ENCODE measurements at regions not wholly inside any gene's neighbourhood (a gene's known extent, or its start where the extent isn't known, plus 50 kb on each side); places are given as distances from the start of the nearest gene placed in this dataset.

DNA sequence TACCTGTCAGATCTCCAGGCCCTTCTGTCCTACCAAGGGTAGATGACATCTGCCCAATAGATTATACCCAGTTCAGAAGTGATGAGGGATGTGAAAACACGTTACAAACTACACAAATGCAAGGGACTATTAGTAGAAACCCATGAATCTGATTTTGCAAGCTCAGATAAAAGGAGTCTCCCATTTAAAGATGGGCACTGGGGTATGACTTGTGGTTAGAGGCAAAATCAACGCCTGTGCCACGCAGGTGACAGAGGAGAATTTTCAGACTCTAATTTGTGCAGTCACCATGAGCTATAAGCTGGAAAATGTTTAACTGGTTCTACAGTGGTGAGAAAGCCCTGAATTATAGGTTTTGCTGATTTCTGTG is 184.4 kb upstream of the LPP start:
- TF ChIP-seq, protein P1, sequence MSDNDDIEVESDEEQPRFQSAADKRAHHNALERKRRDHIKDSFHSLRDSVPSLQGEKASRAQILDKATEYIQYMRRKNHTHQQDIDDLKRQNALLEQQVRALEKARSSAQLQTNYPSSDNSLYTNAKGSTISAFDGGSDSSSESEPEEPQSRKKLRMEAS (IDR thresholded peaks at IDR 0.05; ENCODE audit: low read depth, low read length): no peak
- DNase-seq (ENCODE audit: low read depth): no peak
- no peak overlapping the region for H3K4me3 ChIP-seq (ENCODE audit: low read depth, low read length)

GRCh38 chr3:187970106-187970505 is 183.9 kb upstream of the LPP start:
- no peak overlapping the region for H3K4me3 ChIP-seq (ENCODE audit: low read depth, low read length)
- DNase-seq (ENCODE audit: low read depth): no peak
- TF ChIP-seq, protein P1 (IDR thresholded peaks at IDR 0.05; ENCODE audit: low read depth, low read length): no peak
- TF ChIP-seq CTCF (IDR thresholded peaks at IDR 0.05; ENCODE audit: low read depth, low read length): no peak
- no peak for TF ChIP-seq MYC (IDR thresholded peaks at IDR 0.05; ENCODE audit: low read depth, low read length)
- TF ChIP-seq POLR2A (IDR thresholded peaks at IDR 0.05; ENCODE audit: extremely low read depth, insufficient read length): no peak

DNA sequence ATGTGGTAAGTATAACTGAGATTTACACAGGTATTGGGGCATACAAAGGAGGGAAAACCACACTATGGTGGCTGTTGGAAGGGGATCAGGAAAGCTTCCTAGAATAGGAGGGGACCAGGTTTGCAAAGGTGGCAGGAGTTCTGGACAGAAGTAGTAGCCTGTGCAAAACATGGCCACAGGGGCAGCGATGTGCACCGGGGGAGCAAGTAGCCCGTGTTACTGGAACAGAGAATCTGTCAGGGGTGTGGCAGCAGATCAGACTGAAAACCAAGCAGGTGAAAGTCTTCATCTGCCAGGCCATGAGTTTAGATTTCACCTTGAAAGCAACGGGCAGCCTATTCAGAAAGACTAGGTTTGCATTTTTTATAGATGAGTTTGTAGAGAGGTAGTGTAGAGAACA is 182.3 kb upstream of the LPP start:
- TF ChIP-seq, protein P1 (IDR thresholded peaks at IDR 0.05; ENCODE audit: low read depth, low read length): no peak
- no peak for TF ChIP-seq CTCF (IDR thresholded peaks at IDR 0.05; ENCODE audit: low read depth, low read length)
- TF ChIP-seq POLR2A (IDR thresholded peaks at IDR 0.05; ENCODE audit: extremely low read depth, insufficient read length): no peak
- TF ChIP-seq MYC (IDR thresholded peaks at IDR 0.05; ENCODE audit: low read depth, low read length): no peak
- no peak overlapping the region for H3K4me3 ChIP-seq (ENCODE audit: low read depth, low read length)
- no peak for DNase-seq (ENCODE audit: low read depth)

GRCh38 chr3:187972454-187972853 is 181.5 kb upstream of the LPP start:
- TF ChIP-seq POLR2A (IDR thresholded peaks at IDR 0.05; ENCODE audit: extremely low read depth, insufficient read length) (no peak), CTCF (IDR thresholded peaks at IDR 0.05; ENCODE audit: low read depth, low read length) (no peak), MYC (IDR thresholded peaks at IDR 0.05; ENCODE audit: low read depth, low read length) (no peak)
- TF ChIP-seq, protein P1 (IDR thresholded peaks at IDR 0.05; ENCODE audit: low read depth, low read length): no peak
- H3K4me3 ChIP-seq (ENCODE audit: low read depth, low read length): no peak overlapping the region
- no peak for DNase-seq (ENCODE audit: low read depth)

DNA sequence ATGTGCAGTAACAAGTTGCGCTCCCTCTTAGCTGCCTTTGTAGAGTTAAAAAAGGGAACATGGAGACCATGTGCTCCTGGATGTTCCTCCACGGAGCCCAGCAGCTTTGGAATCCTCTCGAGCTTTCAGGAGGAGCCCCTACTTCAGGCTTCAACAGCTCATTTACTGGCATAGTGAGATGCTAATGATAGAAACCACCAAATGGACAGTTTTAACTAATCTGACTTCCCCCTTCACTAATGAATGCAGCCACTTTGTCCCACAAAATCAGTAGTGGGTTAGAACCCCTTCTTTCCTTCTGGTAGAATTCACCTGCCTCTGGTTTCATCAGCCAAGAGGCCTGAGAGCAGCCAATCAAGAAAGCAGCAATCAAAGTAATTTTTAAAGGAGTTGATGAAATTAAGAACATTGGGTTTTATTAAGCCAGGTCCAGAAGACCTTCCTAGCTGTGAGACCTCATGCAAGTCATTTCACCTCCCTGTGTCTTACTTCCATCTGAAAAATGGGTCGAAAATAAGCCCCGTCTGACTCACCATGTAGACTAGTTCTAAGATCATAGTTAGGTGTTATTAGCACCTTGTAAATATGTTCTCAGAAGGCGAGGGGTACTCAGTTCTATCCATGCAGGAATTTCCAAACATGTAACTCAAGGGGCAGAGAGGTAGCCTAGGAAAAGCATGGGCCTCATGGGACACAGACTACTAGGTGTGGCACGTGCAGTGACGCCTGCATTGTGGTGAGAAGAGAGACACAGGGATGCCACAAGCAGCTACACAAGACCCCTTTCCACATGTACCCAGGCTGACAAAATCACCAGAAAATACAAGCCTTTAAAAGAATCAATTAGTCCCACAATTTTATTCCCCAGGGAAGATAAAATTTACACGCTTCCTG is 179.7 kb upstream of the LPP start:
- TF ChIP-seq POLR2A (IDR thresholded peaks at IDR 0.05; ENCODE audit: extremely low read depth, insufficient read length) (no peak), CTCF (IDR thresholded peaks at IDR 0.05; ENCODE audit: low read depth, low read length) (no peak), MYC (IDR thresholded peaks at IDR 0.05; ENCODE audit: low read depth, low read length) (no peak)
- TF ChIP-seq, protein P1 (IDR thresholded peaks at IDR 0.05; ENCODE audit: low read depth, low read length): no peak
- H3K4me3 ChIP-seq (ENCODE audit: low read depth, low read length): no peak overlapping the region
- no peak for DNase-seq (ENCODE audit: low read depth)

- TF ChIP-seq, protein P1 (IDR thresholded peaks at IDR 0.05; ENCODE audit: low read depth, low read length): no peak
- H3K4me3 ChIP-seq (ENCODE audit: low read depth, low read length): no peak overlapping the region
- DNase-seq (ENCODE audit: low read depth): no peak
These were observed 179.1 kb upstream of the LPP start for GRCh38 chr3:187974871-187975271.
